A673 (cell line): ENCODE measurements at regions not wholly inside any gene's neighbourhood (a gene's known extent, or its start where the extent isn't known, plus 50 kb on each side); places are given as distances from the start of the nearest gene placed in this dataset.

Experiments used
- BruUV-seq: library from RNA; stranded (reverse); fragments of 400-500 nt; replicated peaks from 2 replicates; lab custom pipeline; 2021; lab: Mats Ljungman, UMichigan
- CTCF ChIA-PET: fragments of 300-600 bp; sonication (Branson Sonifier 250); formaldehyde crosslinking; loops from one replicate; lab custom pipeline; 2022; ENCODE audit warnings: antibody characterized with exemption; lab: Charles Lee
- POLR2A ChIA-PET: fragments of 300-600 bp; sonication (Branson Sonifier 250); formaldehyde crosslinking; loops from one replicate; lab custom pipeline; 2022; ENCODE audit warnings: antibody characterized with exemption; ENCODE audit not compliant: low non-redundant PET; lab: Charles Lee
- DNase-seq: peaks from one replicate; pipeline ENCODE4 v3.0.0-alpha.2; 2015; ENCODE audit warnings: low spot score
- H3K27ac ChIP-seq: fragments of 200-600 bp; sonication (generic); 2 replicates; pipeline ENCODE4 v1.5.1; 2016; ENCODE audit warnings: mixed run types, low read depth, mild to moderate bottlenecking, mixed read lengths, antibody characterized with exemption, low read length; ENCODE audit not compliant: poor library complexity, severe bottlenecking
- H3K27me3 ChIP-seq: fragments of 200-600 bp; sonication (generic); replicated peaks from 2 replicates; pipeline ENCODE4 v1.6.1; 2017; ENCODE audit warnings: mixed run types, low read depth, mild to moderate bottlenecking, mixed read lengths, antibody characterized with exemption, low read length; ENCODE audit not compliant: insufficient read depth, poor library complexity
- H3K36me3 ChIP-seq: fragments of 200-600 bp; sonication (generic); 2 replicates; pipeline ENCODE4 v1.6.1; 2016; ENCODE audit warnings: mixed run types, mild to moderate bottlenecking, mixed read lengths, antibody characterized with exemption, low read length; ENCODE audit not compliant: insufficient read depth, poor library complexity, severe bottlenecking
- H3K4me1 ChIP-seq: fragments of 200-600 bp; sonication (generic); 2 replicates; pipeline ENCODE4 v1.6.1; 2017; ENCODE audit warnings: mixed run types, mild to moderate bottlenecking, mixed read lengths, antibody characterized with exemption, low read length; ENCODE audit not compliant: insufficient read depth, poor library complexity, severe bottlenecking
- H3K4me3 ChIP-seq: fragments of 200-600 bp; sonication (generic); 2 replicates; pipeline ENCODE4 v1.5.1; 2016; ENCODE audit warnings: low read depth, mixed run types, mild to moderate bottlenecking, mixed read lengths, low read length; ENCODE audit not compliant: poor library complexity, severe bottlenecking
- H3K9me3 ChIP-seq: fragments of 200-600 bp; sonication (generic); 2 replicates; pipeline ENCODE4 v1.6.1; 2016; ENCODE audit warnings: mixed run types, low read depth, mild to moderate bottlenecking, mixed read lengths, antibody characterized with exemption, low read length; ENCODE audit not compliant: poor library complexity, severe bottlenecking
- CTCF ChIP-seq: fragments of 300-800, 200-600 bp; sonication (generic); conservative IDR thresholded peaks from 2 replicates; pipeline ENCODE4 v1.5.1; 2017; ENCODE audit warnings: low read depth, mild to moderate bottlenecking, antibody characterized with exemption, low read length, moderate library complexity, mixed read lengths
- EZH2 ChIP-seq: fragments of 200-600 bp; sonication (generic); IDR thresholded peaks from 2 replicates; pipeline ENCODE4 v1.6.1; 2017; ENCODE audit warnings: borderline replicate concordance, low read depth, mild to moderate bottlenecking, mixed read lengths, antibody characterized with exemption, low read length; ENCODE audit not compliant: poor library complexity, severe bottlenecking
- intact Hi-C: fragments of 100-400 bp; cut with micrococcal nuclease; formaldehyde crosslinking; loops from one replicate; pipeline ENCODE4 v1.10.0; 2022; ENCODE audit not compliant: unreplicated experiment

GRCh38 chr10:108850138-108850854, 1073.0 kb downstream of the XPNPEP1 start:
- ChIA-PET POLR2A (no interaction called here), CTCF (no interaction called here)
- H3K4me1 ChIP-seq, result no peaks in the 10 kb centered on the region
- intact Hi-C loops, result no loop called here
- H3K4me3 ChIP-seq, result no peak overlapping the region
- H3K27ac ChIP-seq, result no peak overlapping the region
- no peaks in the 10 kb centered on the region for H3K27me3 ChIP-seq
- H3K9me3 ChIP-seq, result no peaks in the 10 kb centered on the region
- no peaks in the 10 kb centered on the region for H3K36me3 ChIP-seq
- no peak for TF ChIP-seq CTCF
- no peak for TF ChIP-seq EZH2
- no peak for DNase-seq
- BruUV-seq, result no TSS peak

GRCh38 chr10:108849688-108850087, 1073.6 kb downstream of the XPNPEP1 start:
- intact Hi-C loops, result no loop called here
- Histone ChIP-seq H3K4me3 (no peak overlapping the region), H3K27ac (no peak overlapping the region), H3K4me1 (no peaks in the 10 kb centered on the region), H3K27me3 (no peaks in the 10 kb centered on the region), H3K36me3 (no peaks in the 10 kb centered on the region), H3K9me3 (no peaks in the 10 kb centered on the region)
- CTCF ChIA-PET, result no interaction called here
- POLR2A ChIA-PET, result no interaction called here
- no TSS peak for BruUV-seq
- TF ChIP-seq CTCF, result no peak
- no peak for TF ChIP-seq EZH2
- no peak for DNase-seq

GRCh38 chr10:108849186-108849585, 1074.1 kb downstream of the XPNPEP1 start:
- no peak for DNase-seq
- TF ChIP-seq CTCF (no peak), EZH2 (no peak)
- intact Hi-C loops, result no loop called here
- ChIA-PET CTCF (no interaction called here), POLR2A (no interaction called here)
- Histone ChIP-seq H3K27me3 (no peaks in the 10 kb centered on the region), H3K9me3 (no peaks in the 10 kb centered on the region), H3K4me3 (no peak overlapping the region), H3K4me1 (no peaks in the 10 kb centered on the region), H3K36me3 (no peaks in the 10 kb centered on the region), H3K27ac (no peak overlapping the region)
- BruUV-seq, result no TSS peak
